Endodermal cell (in vitro differentiated cells): ENCODE measurements at regions not wholly inside any gene's neighbourhood (a gene's known extent, or its start where the extent isn't known, plus 50 kb on each side); places are given as distances from the start of the nearest gene placed in this dataset.

ENCODE experiments used
- DNase-seq: peaks from one replicate; pipeline ENCODE4 v3.0.0-alpha.2; 2017
- H3K27ac ChIP-seq: 2 replicates; pipeline ENCODE4 v1.5.1; 2013; ENCODE audit warnings: mild to moderate bottlenecking, low read depth, low read length, moderate library complexity
- H3K27me3 ChIP-seq: 2 replicates; pipeline ENCODE4 v1.6.1; 2013; ENCODE audit warnings: mild to moderate bottlenecking, low read length, moderate library complexity; ENCODE audit not compliant: insufficient read depth, control insufficient read depth, poor library complexity, severe bottlenecking
- H3K36me3 ChIP-seq: 2 replicates; pipeline ENCODE4 v1.7.0; 2013; ENCODE audit warnings: mild to moderate bottlenecking, low read length, moderate library complexity; ENCODE audit not compliant: control insufficient read depth, insufficient read depth
- H3K4me1 ChIP-seq: one replicate; pipeline ENCODE4 v1.7.0; 2013; ENCODE audit warnings: low read length; ENCODE audit not compliant: control insufficient read depth, insufficient read depth
- H3K4me3 ChIP-seq: 2 replicates; pipeline ENCODE4 v1.5.1; 2013; ENCODE audit warnings: mild to moderate bottlenecking, low read length, moderate library complexity
- H3K9ac ChIP-seq: 2 replicates; pipeline ENCODE4 v1.6.1; 2013; ENCODE audit warnings: mild to moderate bottlenecking, low read length, moderate library complexity; ENCODE audit not compliant: poor library complexity, severe bottlenecking; ENCODE audit errors: extremely low read depth
- H3K9me3 ChIP-seq: 2 replicates; pipeline ENCODE4 v1.6.1; 2013; ENCODE audit warnings: mild to moderate bottlenecking, low read length, moderate library complexity; ENCODE audit not compliant: control insufficient read depth
- H3K27ac Mint-ChIP-seq: 2 replicates; pipeline ENCODE4 v1.8.0; 2020; ENCODE audit warnings: mixed read lengths
- H3K27me3 Mint-ChIP-seq: 2 replicates; pipeline ENCODE4 v1.8.0; 2021; ENCODE audit warnings: mild to moderate bottlenecking, mixed read lengths; ENCODE audit not compliant: insufficient read depth
- H3K36me3 Mint-ChIP-seq: 2 replicates; pipeline ENCODE4 v1.8.0; 2020; ENCODE audit warnings: low read depth, mixed read lengths
- H3K4me1 Mint-ChIP-seq: 2 replicates; pipeline ENCODE4 v1.8.0; 2020; ENCODE audit warnings: mixed read lengths
- H3K4me3 Mint-ChIP-seq: 2 replicates; pipeline ENCODE4 v1.8.0; 2020; ENCODE audit warnings: mild to moderate bottlenecking, moderate library complexity, mixed read lengths
- H3K9me3 Mint-ChIP-seq: 2 replicates; pipeline ENCODE4 v1.8.0; 2020; ENCODE audit warnings: mild to moderate bottlenecking, mixed read lengths
- CTCF ChIP-seq: fragments of 200-600 bp; sonication (generic); conservative IDR thresholded peaks from 2 replicates; pipeline ENCODE4 v1.5.0; 2021; ENCODE audit warnings: antibody characterized with exemption, mild to moderate bottlenecking
- WGBS, 2 experiments: methylation state at CpG; one replicate each; pipeline versions ENCODE4 v1.1.5 to v1.1.7; 2013; ENCODE audit warnings: missing lambda C conversion rate in 2 of 2, mixed read lengths in 1 of 2; ENCODE audit not compliant: insufficient coverage in 1 of 2, insufficient read length in 1 of 2; 5-methylcytosine and 5-hydroxymethylcytosine counted together

DNA sequence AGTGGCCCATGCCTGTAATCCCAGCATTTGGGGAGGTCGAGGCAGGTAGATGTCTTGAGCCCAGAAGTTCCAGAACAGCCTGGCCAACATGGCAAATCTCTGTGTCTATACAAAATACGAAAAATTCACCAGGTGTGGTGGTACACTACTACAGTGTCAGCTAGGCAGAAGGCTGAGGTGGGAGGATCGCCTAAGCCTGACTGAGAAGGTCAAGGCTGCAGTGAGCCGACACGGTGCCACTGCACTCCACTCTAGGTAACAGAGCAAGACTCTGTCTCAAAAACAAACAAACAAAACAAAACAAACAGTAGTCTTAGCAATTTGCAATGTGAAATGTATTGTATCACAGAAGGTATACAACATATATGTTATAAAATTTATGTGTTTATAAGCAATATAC, 348.0 kb downstream of the SEMA3D start:
- H3K27me3 Mint-ChIP-seq = no peaks in the 10 kb centered on the region
- no peak overlapping the region for H3K27ac ChIP-seq
- WGBS, 2 experiments = 89 to 100% methylated on average over 2 to 5 of the region's 5 CpGs
- H3K4me1 Mint-ChIP-seq = peaks cover 7% of the 10 kb centered on the region
- no peak overlapping the region for H3K4me3 ChIP-seq
- no peaks in the 10 kb centered on the region for H3K36me3 ChIP-seq
- no peaks in the 10 kb centered on the region for H3K36me3 Mint-ChIP-seq
- H3K27me3 ChIP-seq = no peaks in the 10 kb centered on the region
- H3K9me3 ChIP-seq = no peaks in the 10 kb centered on the region
- no peak overlapping the region for H3K9ac ChIP-seq
- no peak overlapping the region for H3K27ac Mint-ChIP-seq
- DNase-seq = no peak
- no peaks in the 10 kb centered on the region for H3K4me1 ChIP-seq
- TF ChIP-seq CTCF = no peak
- no peaks in the 10 kb centered on the region for H3K9me3 Mint-ChIP-seq
- H3K4me3 Mint-ChIP-seq = no peak overlapping the region

DNA sequence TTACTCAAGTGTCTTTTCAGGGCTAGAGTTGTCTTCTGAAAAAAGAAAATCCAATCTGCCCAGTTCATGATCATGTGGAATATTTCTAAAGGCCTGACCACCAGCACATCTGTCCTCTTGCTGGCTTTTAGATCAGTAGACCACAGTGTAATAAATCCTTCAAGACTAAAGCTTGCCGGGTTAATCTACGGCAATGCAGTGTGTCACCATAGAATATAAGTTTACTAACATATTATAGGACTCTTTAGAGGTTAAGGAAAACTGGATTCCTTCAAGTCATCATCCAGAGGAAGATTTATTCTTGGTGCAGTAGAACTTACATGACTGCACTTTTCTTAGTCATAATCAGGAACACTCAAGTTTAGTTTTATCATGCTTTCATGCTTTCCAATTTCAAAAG, 349.5 kb downstream of the SEMA3D start:
- WGBS, 2 experiments = 86% methylated on average over 2 of the region's 2 CpGs; no CpG with 5 or more reads in 1 of the 2 experiments
- Histone ChIP-seq H3K4me1 (no peaks in the 10 kb centered on the region), H3K9ac (no peak overlapping the region), H3K9me3 (no peaks in the 10 kb centered on the region), H3K36me3 (no peaks in the 10 kb centered on the region), H3K27me3 (no peaks in the 10 kb centered on the region), H3K4me3 (no peak overlapping the region), H3K27ac (no peak overlapping the region)
- no peak for DNase-seq
- H3K36me3 Mint-ChIP-seq = no peaks in the 10 kb centered on the region
- H3K27ac Mint-ChIP-seq = no peak overlapping the region
- H3K4me1 Mint-ChIP-seq = peaks cover 7% of the 10 kb centered on the region
- TF ChIP-seq CTCF = no peak
- no peak overlapping the region for H3K4me3 Mint-ChIP-seq
- no peaks in the 10 kb centered on the region for H3K9me3 Mint-ChIP-seq
- H3K27me3 Mint-ChIP-seq = no peaks in the 10 kb centered on the region

DNA sequence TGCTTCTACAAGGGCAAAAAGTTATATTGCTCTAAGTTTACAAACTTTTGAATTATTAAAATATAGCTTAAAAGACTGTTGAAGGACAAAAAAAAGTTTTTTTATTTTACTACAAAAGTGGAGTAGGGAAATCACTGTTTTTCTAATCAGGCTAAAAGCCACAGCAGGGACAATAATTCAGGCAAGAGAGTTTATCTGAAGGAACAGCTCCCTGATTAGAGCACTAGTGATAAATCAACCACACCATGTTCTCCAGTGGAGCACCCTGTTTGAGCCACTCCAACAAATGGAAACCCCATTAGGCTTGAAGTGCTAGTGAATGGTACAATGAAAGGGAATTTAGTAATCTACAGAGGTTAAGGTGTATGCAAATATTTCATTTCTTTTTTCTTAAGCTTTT, 357.1 kb downstream of the SEMA3D start:
- Mint-ChIP-seq H3K4me1 (peaks cover 4% of the 10 kb centered on the region), H3K27ac (no peak overlapping the region), H3K4me3 (no peak overlapping the region), H3K27me3 (no peaks in the 10 kb centered on the region), H3K9me3 (peaks cover 2% of the 10 kb centered on the region), H3K36me3 (no peaks in the 10 kb centered on the region)
- Histone ChIP-seq H3K4me3 (no peak overlapping the region), H3K9ac (no peak overlapping the region), H3K9me3 (no peaks in the 10 kb centered on the region), H3K36me3 (no peaks in the 10 kb centered on the region), H3K27ac (no peak overlapping the region), H3K4me1 (no peaks in the 10 kb centered on the region), H3K27me3 (no peaks in the 10 kb centered on the region)
- no peak for DNase-seq
- TF ChIP-seq CTCF = no peak
